ENCODE measurements at regions not wholly inside any gene's neighbourhood (a gene's known extent, or its start where the extent isn't known, plus 50 kb on each side); places are given as distances from the start of the nearest gene placed in this dataset.
"Not testable (repeated sequence)": the region's sequence is repeated elsewhere in the genome, so short reads cannot be mapped to it uniquely, and the experiment has no call there.

DNA sequence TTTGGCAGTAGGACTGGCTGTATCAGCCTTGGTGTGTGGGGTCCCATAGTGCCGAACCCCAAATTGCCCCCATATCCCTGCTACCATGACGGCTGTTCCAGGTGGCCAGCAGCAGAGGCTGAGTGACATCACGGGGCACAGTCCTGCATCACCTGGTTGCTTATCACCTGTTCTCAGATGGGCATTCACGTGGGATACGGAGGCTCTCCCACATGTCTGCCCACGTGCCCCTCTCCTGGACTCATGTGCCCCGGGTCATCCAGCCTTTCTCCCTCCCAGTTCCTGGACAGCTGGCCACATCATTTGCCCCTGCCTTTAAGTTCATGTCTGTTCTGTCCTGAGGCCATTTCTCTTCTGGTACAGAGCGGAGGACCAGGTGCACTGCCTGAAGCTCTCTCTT lies 431.0 kb upstream of the B3GAT1 start:
- Mint-ChIP-seq H3K27me3 (peaks cover 31% of the 10 kb centered on the region), H3K9me3 (no peaks in the 10 kb centered on the region), H3K4me3 (no peak overlapping the region), H3K36me3 (ENCODE audit: low read depth) (no peaks in the 10 kb centered on the region), H3K27ac (no peak overlapping the region), H3K4me1 (no peaks in the 10 kb centered on the region)
- ATAC-seq (replicated peaks) = no peak

- ATAC-seq (replicated peaks) = no peak
- Mint-ChIP-seq H3K9me3 (no peaks in the 10 kb centered on the region), H3K27me3 (peaks cover 31% of the 10 kb centered on the region)
These were observed 429.9 kb upstream of the B3GAT1 start for GRCh38 chr11:134841972-134842371.

DNA sequence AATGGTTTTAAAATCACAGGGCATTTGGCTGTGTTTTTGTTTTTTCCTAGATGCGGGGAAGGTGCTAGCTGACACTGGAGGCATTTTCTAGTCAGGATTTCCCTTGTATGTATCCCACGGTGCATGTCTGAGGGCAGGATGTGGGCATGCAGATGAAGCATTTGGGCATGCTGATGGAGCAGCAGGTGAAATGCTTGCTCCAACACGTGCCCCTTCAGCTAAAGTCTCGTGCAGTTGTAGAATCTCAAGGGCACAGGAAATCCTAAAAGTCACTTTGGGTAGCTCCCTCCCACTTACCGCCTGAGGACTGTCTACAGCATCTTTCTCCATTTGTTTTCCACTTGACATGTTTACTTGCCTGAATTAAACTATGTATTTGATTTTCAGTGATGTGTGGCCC lies 429.4 kb upstream of the B3GAT1 start:
- Mint-ChIP-seq H3K4me3 (no peak overlapping the region), H3K36me3 (ENCODE audit: low read depth) (no peaks in the 10 kb centered on the region), H3K27ac (no peak overlapping the region), H3K9me3 (no peaks in the 10 kb centered on the region), H3K27me3 (peaks cover 31% of the 10 kb centered on the region), H3K4me1 (no peaks in the 10 kb centered on the region)
- ATAC-seq (replicated peaks) = no peak

More at GRCh38 chr11:134841972-134842371, 429.9 kb upstream of the B3GAT1 start:
- Mint-ChIP-seq H3K4me1 (no peaks in the 10 kb centered on the region), H3K4me3 (no peak overlapping the region), H3K36me3 (ENCODE audit: low read depth) (no peaks in the 10 kb centered on the region), H3K27ac (no peak overlapping the region)

- Mint-ChIP-seq H3K4me1 (no peaks in the 10 kb centered on the region), H3K27ac (no peak overlapping the region), H3K27me3 (peaks cover 31% of the 10 kb centered on the region), H3K36me3 (ENCODE audit: low read depth) (no peaks in the 10 kb centered on the region), H3K9me3 (no peaks in the 10 kb centered on the region), H3K4me3 (no peak overlapping the region)
- ATAC-seq (replicated peaks) = no peak
These were observed 428.9 kb upstream of the B3GAT1 start for GRCh38 chr11:134840945-134841344.

- H3K4me1 Mint-ChIP-seq; H3K9me3 Mint-ChIP-seq; H3K36me3 Mint-ChIP-seq (ENCODE audit: low read depth); ATAC-seq (replicated peaks); H3K4me3 Mint-ChIP-seq; H3K27ac Mint-ChIP-seq: not testable (repeated sequence)
- peaks cover 34% of the 10 kb centered on the region for H3K27me3 Mint-ChIP-seq
These were observed 428.1 kb upstream of the B3GAT1 start for GRCh38 chr11:134840165-134840564.

DNA sequence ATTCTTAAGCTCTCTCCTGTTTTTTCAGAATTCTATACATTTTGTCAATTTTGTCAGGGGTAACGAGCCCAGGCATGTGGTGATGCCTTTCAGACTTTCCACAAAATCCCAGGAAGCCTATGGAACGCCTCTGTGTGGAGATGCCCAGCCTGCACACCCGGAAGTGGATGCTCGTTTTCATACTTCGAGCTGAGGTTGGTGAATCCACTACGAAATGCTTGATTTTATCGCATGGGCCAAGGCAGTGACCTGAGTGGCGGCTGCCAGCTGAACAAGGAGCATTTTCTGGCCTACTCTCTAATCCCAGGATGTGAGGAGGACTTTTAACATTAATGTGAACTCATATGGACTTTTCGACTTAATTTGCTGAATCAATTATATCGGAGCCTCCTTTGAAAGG lies 426.7 kb upstream of the B3GAT1 start:
- no peak overlapping the region for H3K4me3 Mint-ChIP-seq
- no peaks in the 10 kb centered on the region for H3K36me3 Mint-ChIP-seq (ENCODE audit: low read depth)
- H3K27me3 Mint-ChIP-seq = peaks cover 30% of the 10 kb centered on the region
- H3K9me3 Mint-ChIP-seq = no peaks in the 10 kb centered on the region
- ATAC-seq (replicated peaks) = no peak
- H3K27ac Mint-ChIP-seq = no peak overlapping the region
- H3K4me1 Mint-ChIP-seq = no peaks in the 10 kb centered on the region

- H3K9me3 Mint-ChIP-seq = no peaks in the 10 kb centered on the region
- no peak for ATAC-seq (replicated peaks)
- H3K4me3 Mint-ChIP-seq = no peak overlapping the region
These were observed 425.8 kb upstream of the B3GAT1 start for GRCh38 chr11:134837887-134838232.

GRCh38 chr11:134837166-134837886 lies 425.3 kb upstream of the B3GAT1 start:
- Mint-ChIP-seq H3K9me3 (no peaks in the 10 kb centered on the region), H3K27ac (no peak overlapping the region), H3K27me3 (peaks cover 31% of the 10 kb centered on the region), H3K36me3 (ENCODE audit: low read depth) (no peaks in the 10 kb centered on the region), H3K4me3 (no peak overlapping the region), H3K4me1 (no peaks in the 10 kb centered on the region)
- no peak for ATAC-seq (replicated peaks)

More at GRCh38 chr11:134837887-134838232, 425.8 kb upstream of the B3GAT1 start:
- H3K27me3 Mint-ChIP-seq = peaks cover 31% of the 10 kb centered on the region
- no peaks in the 10 kb centered on the region for H3K36me3 Mint-ChIP-seq (ENCODE audit: low read depth)
- H3K4me1 Mint-ChIP-seq = no peaks in the 10 kb centered on the region
- H3K27ac Mint-ChIP-seq = no peak overlapping the region

GRCh38 chr11:134836561-134836960 lies 424.5 kb upstream of the B3GAT1 start:
- H3K4me3 Mint-ChIP-seq = no peak overlapping the region
- H3K9me3 Mint-ChIP-seq = no peaks in the 10 kb centered on the region
- H3K27ac Mint-ChIP-seq = no peak overlapping the region
- no peaks in the 10 kb centered on the region for H3K36me3 Mint-ChIP-seq (ENCODE audit: low read depth)
- H3K27me3 Mint-ChIP-seq = peaks cover 32% of the 10 kb centered on the region
- no peak for ATAC-seq (replicated peaks)
- no peaks in the 10 kb centered on the region for H3K4me1 Mint-ChIP-seq

DNA sequence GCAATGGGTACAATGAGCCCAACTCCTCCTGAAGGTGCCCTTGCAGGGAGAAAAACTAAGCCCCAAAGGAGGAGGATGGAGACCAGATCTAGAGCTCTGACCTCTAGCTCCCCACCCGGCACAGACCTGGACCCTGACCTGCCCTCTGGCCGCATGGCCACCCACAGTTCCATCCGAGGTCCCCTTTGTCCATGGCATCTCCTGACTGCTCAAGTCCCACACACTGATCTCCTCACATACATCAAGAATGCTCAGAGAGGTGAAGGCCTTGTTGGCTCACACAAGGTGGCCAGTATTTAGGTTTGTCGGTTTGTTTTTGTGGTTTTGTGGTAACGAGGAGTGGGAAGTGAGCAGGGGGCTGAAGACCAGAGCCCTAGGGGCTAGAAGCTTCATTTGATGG lies 423.5 kb upstream of the B3GAT1 start:
- Mint-ChIP-seq H3K4me1 (no peaks in the 10 kb centered on the region), H3K27me3 (peaks cover 33% of the 10 kb centered on the region), H3K4me3 (no peak overlapping the region), H3K27ac (no peak overlapping the region), H3K36me3 (ENCODE audit: low read depth) (no peaks in the 10 kb centered on the region), H3K9me3 (peaks cover 3% of the 10 kb centered on the region)
- ATAC-seq (replicated peaks) = no peak

DNA sequence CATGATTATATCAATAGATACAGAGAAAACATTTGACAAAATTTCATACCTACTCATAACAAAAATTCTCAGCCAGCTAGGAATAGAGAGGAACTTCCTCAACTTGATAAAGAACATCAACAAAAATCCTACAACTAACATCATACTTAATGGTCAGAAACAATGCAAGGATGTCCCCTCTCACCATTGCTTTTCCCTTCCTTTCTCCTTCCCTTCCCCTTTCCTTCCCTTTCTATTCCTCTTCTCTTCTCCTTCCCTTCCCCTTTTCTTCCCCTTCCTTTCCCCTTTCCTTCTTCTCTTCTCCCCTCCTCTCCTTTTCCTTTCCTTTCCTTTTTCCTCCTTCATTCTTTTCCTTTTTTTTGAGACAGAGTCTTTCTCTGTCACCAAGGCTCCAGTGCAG lies 418.3 kb upstream of the B3GAT1 start:
- no peak overlapping the region for H3K4me3 Mint-ChIP-seq
- peaks cover 4% of the 10 kb centered on the region for H3K9me3 Mint-ChIP-seq
- H3K27me3 Mint-ChIP-seq = peaks cover 28% of the 10 kb centered on the region
- no peaks in the 10 kb centered on the region for H3K36me3 Mint-ChIP-seq (ENCODE audit: low read depth)
- H3K4me1 Mint-ChIP-seq = no peaks in the 10 kb centered on the region
- no peak overlapping the region for H3K27ac Mint-ChIP-seq
- no peak for ATAC-seq (replicated peaks)

DNA sequence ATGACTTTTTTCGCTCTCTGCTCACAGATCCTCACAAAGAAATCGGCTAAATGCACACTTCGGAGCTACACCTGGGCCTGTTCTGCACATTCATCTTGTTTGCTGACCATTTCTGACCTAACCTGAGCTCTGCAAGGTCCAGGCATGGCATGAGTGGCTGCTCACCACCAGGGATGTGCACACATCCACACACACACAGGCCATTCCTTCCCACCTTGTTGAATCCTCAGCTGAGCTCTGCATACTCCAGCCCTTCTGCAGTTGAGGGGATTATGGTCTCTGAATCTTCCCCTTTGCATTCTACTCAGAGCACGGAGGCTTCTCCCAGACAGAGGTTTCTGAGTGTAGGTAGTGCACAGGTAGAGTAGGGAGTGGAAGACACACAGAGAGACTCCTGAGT lies 411.9 kb upstream of the B3GAT1 start:
- ATAC-seq (replicated peaks) = no peak
- Mint-ChIP-seq H3K27ac (no peak overlapping the region), H3K27me3 (peaks cover 25% of the 10 kb centered on the region)

GRCh38 chr11:134822897-134823296 lies 410.9 kb upstream of the B3GAT1 start:
- Mint-ChIP-seq H3K4me1 (no peaks in the 10 kb centered on the region), H3K9me3 (no peaks in the 10 kb centered on the region), H3K27ac (no peak overlapping the region), H3K4me3 (no peak overlapping the region), H3K36me3 (ENCODE audit: low read depth) (no peaks in the 10 kb centered on the region), H3K27me3 (peaks cover 33% of the 10 kb centered on the region)
- no peak for ATAC-seq (replicated peaks)

More for the DNA sequence above, 411.9 kb upstream of the B3GAT1 start:
- Mint-ChIP-seq H3K4me1 (no peaks in the 10 kb centered on the region), H3K4me3 (no peak overlapping the region), H3K9me3 (no peaks in the 10 kb centered on the region), H3K36me3 (ENCODE audit: low read depth) (no peaks in the 10 kb centered on the region)

- H3K27ac Mint-ChIP-seq = no peak overlapping the region
- no peak overlapping the region for H3K4me3 Mint-ChIP-seq
- H3K27me3 Mint-ChIP-seq = peaks cover 33% of the 10 kb centered on the region
- no peaks in the 10 kb centered on the region for H3K36me3 Mint-ChIP-seq (ENCODE audit: low read depth)
- ATAC-seq (replicated peaks) = no peak
- H3K9me3 Mint-ChIP-seq = no peaks in the 10 kb centered on the region
- no peaks in the 10 kb centered on the region for H3K4me1 Mint-ChIP-seq
These were observed 409.4 kb upstream of the B3GAT1 start for GRCh38 chr11:134821422-134821821.

DNA sequence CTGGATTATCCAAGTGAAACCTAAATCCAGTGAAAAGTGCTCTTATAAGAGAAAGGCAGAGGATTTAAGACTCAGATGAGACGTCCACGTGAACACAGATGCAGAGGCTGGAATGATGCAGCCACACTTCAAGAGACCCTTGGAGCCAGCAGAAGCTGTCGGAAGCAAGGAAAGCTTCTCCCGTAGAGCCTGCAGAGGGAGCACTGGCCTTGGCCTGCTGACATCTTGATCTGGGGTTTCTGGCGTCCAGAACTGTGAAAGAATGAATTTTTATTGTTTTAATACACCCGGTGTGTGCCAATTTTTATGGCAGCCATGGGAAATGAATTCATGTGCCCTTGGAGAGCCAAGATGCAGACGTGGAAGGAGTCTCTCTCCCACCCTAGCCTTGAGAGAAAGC lies 407.0 kb upstream of the B3GAT1 start:
- Mint-ChIP-seq H3K9me3 (no peaks in the 10 kb centered on the region), H3K4me3 (no peak overlapping the region), H3K27me3 (peaks cover 34% of the 10 kb centered on the region), H3K36me3 (ENCODE audit: low read depth) (no peaks in the 10 kb centered on the region), H3K4me1 (no peaks in the 10 kb centered on the region), H3K27ac (no peak overlapping the region)
- ATAC-seq (replicated peaks) = no peak

DNA sequence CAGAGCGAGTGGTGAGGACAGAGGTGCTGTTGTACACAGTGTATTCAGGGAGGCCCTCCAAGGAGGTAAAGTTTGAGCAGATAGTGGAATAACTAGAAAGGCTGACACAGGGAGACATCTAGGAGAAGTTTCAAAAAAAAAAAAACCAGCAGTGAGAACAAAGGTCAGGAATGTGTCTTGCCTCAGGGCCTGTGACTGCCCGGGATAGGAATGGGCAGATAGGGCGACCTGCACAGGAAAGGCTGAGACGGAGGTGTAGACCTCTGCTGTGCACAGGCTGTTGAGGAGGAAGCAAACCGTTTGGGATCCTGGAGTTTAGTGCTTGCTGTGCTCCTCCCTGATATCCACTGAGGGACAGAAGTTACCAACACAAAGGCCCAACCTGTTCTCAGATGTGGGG lies 406.5 kb upstream of the B3GAT1 start:
- no peaks in the 10 kb centered on the region for H3K4me1 Mint-ChIP-seq
- H3K4me3 Mint-ChIP-seq = no peak overlapping the region
- H3K27me3 Mint-ChIP-seq = peaks cover 31% of the 10 kb centered on the region
- no peaks in the 10 kb centered on the region for H3K36me3 Mint-ChIP-seq (ENCODE audit: low read depth)
- ATAC-seq (replicated peaks) = no peak
- no peak overlapping the region for H3K27ac Mint-ChIP-seq
- H3K9me3 Mint-ChIP-seq = no peaks in the 10 kb centered on the region
